OCI-LY7 (cell line): ENCODE measurements at regions not wholly inside any gene's neighbourhood (a gene's known extent, or its start where the extent isn't known, plus 50 kb on each side); places are given as distances from the start of the nearest gene placed in this dataset.

ENCODE experiments used
- BruUV-seq: library from RNA; stranded (reverse); fragments of 400-500 nt; replicated peaks from 2 replicates; lab custom pipeline; 2021; lab: Mats Ljungman, UMichigan
- CTCF ChIA-PET: fragments of 300-600 bp; sonication (Branson Sonifier 250); formaldehyde crosslinking; loops from one replicate; lab custom pipeline; 2022; ENCODE audit warnings: antibody characterized with exemption; ENCODE audit not compliant: unreplicated experiment; lab: Charles Lee
- POLR2A ChIA-PET: fragments of 300-600 bp; sonication (Branson Sonifier 250); formaldehyde crosslinking; loops from one replicate; lab custom pipeline; 2022; ENCODE audit warnings: antibody characterized with exemption; lab: Charles Lee
- DNase-seq: peaks from one replicate; pipeline ENCODE4 v3.0.0-alpha.2; 2015; ENCODE audit warnings: low spot score
- H2AFZ ChIP-seq: fragments of 200-600 bp; sonication (generic), shearing (Covaris generic); 2 replicates; pipeline ENCODE4 v1.6.1; 2014; ENCODE audit warnings: mild to moderate bottlenecking, antibody characterized with exemption, low read length, moderate library complexity
- H3K27ac ChIP-seq: fragments of 200-600 bp; sonication (generic); 2 replicates; pipeline ENCODE4 v1.5.1; 2014; ENCODE audit warnings: mixed run types, low read depth, mild to moderate bottlenecking, moderate library complexity, low read length, inconsistent platforms; ENCODE audit not compliant: poor library complexity, severe bottlenecking
- H3K36me3 ChIP-seq: fragments of 200-600 bp; sonication (generic); 2 replicates; pipeline ENCODE4 v1.6.1; 2014; ENCODE audit warnings: mild to moderate bottlenecking, antibody characterized with exemption, low read length, moderate library complexity, mixed read lengths; ENCODE audit not compliant: insufficient read depth
- H3K4me1 ChIP-seq: fragments of 200-600 bp; sonication (generic); 2 replicates; pipeline ENCODE4 v1.5.1; 2014; ENCODE audit warnings: mild to moderate bottlenecking, low read length; ENCODE audit not compliant: insufficient read depth, poor library complexity, severe bottlenecking
- H3K4me2 ChIP-seq: fragments of 200-600 bp; sonication (generic); 2 replicates; pipeline ENCODE4 v1.6.1; 2014; ENCODE audit warnings: mild to moderate bottlenecking, low read length
- H3K4me3 ChIP-seq: fragments of 200-600 bp; sonication (generic); 2 replicates; pipeline ENCODE4 v1.5.1; 2014; ENCODE audit warnings: mild to moderate bottlenecking, low read depth, low read length; ENCODE audit not compliant: poor library complexity, severe bottlenecking
- H3K79me2 ChIP-seq: fragments of 200-600 bp; sonication (generic); 2 replicates; pipeline ENCODE4 v1.6.1; 2016; ENCODE audit warnings: low read depth, mild to moderate bottlenecking, low read length, moderate library complexity, mixed read lengths; ENCODE audit not compliant: insufficient read depth
- H3K9me2 ChIP-seq: fragments of 200-600 bp; sonication (generic); 2 replicates; pipeline ENCODE4 v1.6.1; 2016; ENCODE audit warnings: mild to moderate bottlenecking, low read length, mixed read lengths; ENCODE audit not compliant: insufficient read depth
- H3K9me3 ChIP-seq: fragments of 200-600 bp; sonication (generic); 2 replicates; pipeline ENCODE4 v1.6.1; 2014; ENCODE audit warnings: mild to moderate bottlenecking, mixed run types, low read length, mixed read lengths
- H4K20me1 ChIP-seq: fragments of 200-600 bp; sonication (generic); 2 replicates; pipeline ENCODE4 v1.6.1; 2014; ENCODE audit warnings: mild to moderate bottlenecking, antibody characterized with exemption, low read length, moderate library complexity, mixed read lengths; ENCODE audit not compliant: insufficient read depth
- EZH2phosphoT487 ChIP-seq: fragments of 200-600 bp; sonication (generic); IDR thresholded peaks from 2 replicates; pipeline ENCODE4 v1.6.1; 2018; ENCODE audit warnings: low read depth, borderline replicate concordance, mild to moderate bottlenecking, mixed run types, antibody characterized with exemption, low read length, moderate library complexity, mixed read lengths
- intact Hi-C: fragments of 100-400 bp; cut with micrococcal nuclease; formaldehyde crosslinking; loops from one replicate; pipeline ENCODE4 v1.10.0; 2022; ENCODE audit not compliant: unreplicated experiment
- TF ChIP-seq, protein P1 (sequence below): fragments of 200-600 bp; sonication (generic); conservative IDR thresholded peaks from 2 replicates; pipeline ENCODE4 v1.5.1; 2014; ENCODE audit warnings: mild to moderate bottlenecking, antibody characterized with exemption, low read length, moderate library complexity, mixed read lengths

DNA sequence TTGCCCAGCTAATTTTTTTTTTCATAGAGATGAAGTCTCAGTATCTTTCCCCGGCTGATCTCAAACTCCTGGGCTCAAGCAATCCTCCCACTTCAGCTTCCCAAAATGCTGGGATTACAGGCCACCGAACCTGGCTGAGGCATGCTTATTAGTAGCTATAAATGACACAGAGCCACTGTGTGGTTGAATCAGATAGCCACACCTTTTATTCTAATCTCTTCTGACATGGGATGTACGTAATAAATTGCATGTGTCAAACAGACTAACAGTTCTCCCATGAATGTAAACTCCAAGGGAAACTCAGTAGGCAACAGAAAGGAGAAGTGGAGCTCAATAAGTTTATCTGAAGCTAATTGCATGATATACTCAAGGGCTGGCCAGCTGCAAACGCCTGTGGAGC lies 139.8 kb upstream of the VCX3A start:
- POLR2A ChIA-PET: no interaction called here
- H2AFZ ChIP-seq: no peak overlapping the region
- no peak overlapping the region for H3K4me2 ChIP-seq
- intact Hi-C loops: no loop called here
- H3K79me2 ChIP-seq: no peaks in the 10 kb centered on the region
- H4K20me1 ChIP-seq: no peaks in the 10 kb centered on the region
- H3K27ac ChIP-seq: no peak overlapping the region
- no peaks in the 10 kb centered on the region for H3K9me2 ChIP-seq
- no peaks in the 10 kb centered on the region for H3K36me3 ChIP-seq
- no peak overlapping the region for H3K4me3 ChIP-seq
- H3K4me1 ChIP-seq: no peaks in the 10 kb centered on the region
- BruUV-seq: no TSS peak
- no peaks in the 10 kb centered on the region for H3K9me3 ChIP-seq
- TF ChIP-seq, protein P1, sequence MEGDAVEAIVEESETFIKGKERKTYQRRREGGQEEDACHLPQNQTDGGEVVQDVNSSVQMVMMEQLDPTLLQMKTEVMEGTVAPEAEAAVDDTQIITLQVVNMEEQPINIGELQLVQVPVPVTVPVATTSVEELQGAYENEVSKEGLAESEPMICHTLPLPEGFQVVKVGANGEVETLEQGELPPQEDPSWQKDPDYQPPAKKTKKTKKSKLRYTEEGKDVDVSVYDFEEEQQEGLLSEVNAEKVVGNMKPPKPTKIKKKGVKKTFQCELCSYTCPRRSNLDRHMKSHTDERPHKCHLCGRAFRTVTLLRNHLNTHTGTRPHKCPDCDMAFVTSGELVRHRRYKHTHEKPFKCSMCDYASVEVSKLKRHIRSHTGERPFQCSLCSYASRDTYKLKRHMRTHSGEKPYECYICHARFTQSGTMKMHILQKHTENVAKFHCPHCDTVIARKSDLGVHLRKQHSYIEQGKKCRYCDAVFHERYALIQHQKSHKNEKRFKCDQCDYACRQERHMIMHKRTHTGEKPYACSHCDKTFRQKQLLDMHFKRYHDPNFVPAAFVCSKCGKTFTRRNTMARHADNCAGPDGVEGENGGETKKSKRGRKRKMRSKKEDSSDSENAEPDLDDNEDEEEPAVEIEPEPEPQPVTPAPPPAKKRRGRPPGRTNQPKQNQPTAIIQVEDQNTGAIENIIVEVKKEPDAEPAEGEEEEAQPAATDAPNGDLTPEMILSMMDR: no peak
- no peak for TF ChIP-seq EZH2phosphoT487
- no peak for DNase-seq
- CTCF ChIA-PET: no interaction called here

DNA sequence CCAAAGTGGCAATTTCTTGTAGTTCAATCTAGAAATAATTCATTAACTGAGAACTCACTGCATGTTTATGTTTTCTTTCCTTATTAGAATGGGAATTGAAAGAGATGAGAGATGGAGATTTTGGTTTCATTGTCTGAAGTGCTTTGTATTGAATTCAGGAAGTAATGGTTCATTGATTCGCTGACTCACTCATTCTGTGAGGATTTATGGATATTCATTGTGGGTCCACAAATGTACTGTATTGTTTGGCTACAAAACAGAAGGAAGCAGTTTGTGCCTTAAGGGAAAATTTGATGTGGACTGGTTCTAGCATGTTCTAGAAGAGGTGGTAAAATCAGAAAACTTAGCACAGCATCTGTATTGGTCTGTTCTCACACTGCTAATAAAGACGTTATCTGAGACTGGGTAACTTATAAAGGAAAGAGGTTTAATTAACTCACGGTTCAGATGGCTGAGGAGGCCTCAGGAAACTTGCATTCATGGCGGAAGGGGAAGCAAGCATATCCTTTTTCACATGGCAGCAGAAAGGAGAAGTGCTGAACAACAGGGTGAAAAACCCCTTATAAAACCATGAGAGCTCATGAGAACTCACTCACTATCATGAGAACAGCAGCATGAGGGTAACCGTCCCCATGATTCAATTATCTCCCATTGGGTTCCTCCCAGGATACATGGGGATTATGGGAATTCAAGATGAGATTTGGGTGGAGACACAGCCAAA lies 132.3 kb upstream of the VCX3A start:
- Histone ChIP-seq H3K4me1 (peaks cover 9% of the 10 kb centered on the region), H3K9me2 (no peaks in the 10 kb centered on the region), H4K20me1 (no peaks in the 10 kb centered on the region), H3K9me3 (no peaks in the 10 kb centered on the region), H3K36me3 (no peaks in the 10 kb centered on the region), H3K79me2 (no peaks in the 10 kb centered on the region), H2AFZ (peak overlapping the region; percentile 25; the same call in 1 of the 2 replicates), H3K27ac (no peak overlapping the region), H3K4me3 (no peak overlapping the region), H3K4me2 (peak overlapping the region; percentile 8; the same call in 1 of the 2 replicates)
- intact Hi-C loops: no loop called here
- CTCF ChIA-PET: no interaction called here
- no peak for TF ChIP-seq EZH2phosphoT487
- TF ChIP-seq, protein P1: no peak
- BruUV-seq: no TSS peak
- POLR2A ChIA-PET: no interaction called here
- DNase-seq: peak; percentile 15

DNA sequence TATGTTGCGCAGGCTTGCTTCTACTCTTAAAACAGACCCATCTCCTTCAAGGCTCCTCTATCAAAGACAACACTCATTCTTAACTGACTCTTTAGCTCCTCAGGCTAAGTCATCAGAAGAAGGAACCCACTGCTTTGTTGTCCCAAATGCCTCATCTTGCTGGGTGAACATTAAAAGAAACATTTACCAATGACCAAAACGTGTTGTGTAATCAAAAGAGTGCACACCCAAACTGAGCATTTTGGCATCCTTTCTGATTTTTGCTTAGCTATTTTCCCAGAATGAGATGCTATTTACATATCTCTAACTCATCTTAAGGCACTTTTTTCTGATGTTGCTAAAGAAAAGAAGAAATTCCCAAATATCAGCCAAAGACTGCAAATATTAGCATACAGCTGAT lies 131.7 kb upstream of the VCX3A start:
- TF ChIP-seq EZH2phosphoT487: no peak
- TF ChIP-seq, protein P1: no peak
- Histone ChIP-seq H3K36me3 (no peaks in the 10 kb centered on the region), H4K20me1 (no peaks in the 10 kb centered on the region), H3K4me1 (peaks cover 9% of the 10 kb centered on the region), H3K9me3 (no peaks in the 10 kb centered on the region), H3K27ac (no peak overlapping the region), H3K4me3 (no peak overlapping the region), H3K79me2 (no peaks in the 10 kb centered on the region), H3K9me2 (no peaks in the 10 kb centered on the region), H3K4me2 (no peak overlapping the region), H2AFZ (no peak overlapping the region)
- intact Hi-C loops: no loop called here
- ChIA-PET CTCF (no interaction called here), POLR2A (no interaction called here)
- BruUV-seq: no TSS peak
- no peak for DNase-seq
